CD4-positive, alpha-beta T cell treated with Interleukin-15 for 4 hours (primary cell): ENCODE measurements at regions not wholly inside any gene's neighbourhood (a gene's known extent, or its start where the extent isn't known, plus 50 kb on each side); places are given as distances from the start of the nearest gene placed in this dataset.

Experiments
- DNase-seq: peaks from one replicate; pipeline ENCODE4 v3.0.0-alpha.2; 2020; ENCODE audit warnings: low spot score

GRCh38 chr2:29974086-29974485 lies 52.7 kb upstream of the ALK start:
- DNase-seq: no peak

- DNase-seq: no peak
Observed at GRCh38 chr2:29977284-29977683, 55.9 kb upstream of the ALK start.

- no peak for DNase-seq
Observed at GRCh38 chr2:29981402-29981801, 60.0 kb upstream of the ALK start.

GRCh38 chr2:29983308-29983707 lies 61.9 kb upstream of the ALK start:
- DNase-seq: no peak

GRCh38 chr2:29987146-29987545 lies 65.8 kb upstream of the ALK start:
- no peak for DNase-seq

- no peak for DNase-seq
Observed at GRCh38 chr2:29990129-29990528, 68.7 kb upstream of the ALK start.

GRCh38 chr2:29991086-29991485 lies 69.7 kb upstream of the ALK start:
- DNase-seq: no peak

GRCh38 chr2:29995241-29995640 lies 73.9 kb upstream of the ALK start:
- DNase-seq: no peak

GRCh38 chr2:30003128-30003527 lies 81.7 kb upstream of the ALK start:
- no peak for DNase-seq

GRCh38 chr2:30022444-30023071 lies 101.2 kb upstream of the ALK start:
- no peak for DNase-seq

- no peak for DNase-seq
Observed at GRCh38 chr2:30024281-30024680, 102.9 kb upstream of the ALK start.

GRCh38 chr2:30026091-30027055 lies 105.0 kb upstream of the ALK start:
- no peak for DNase-seq

GRCh38 chr2:30029804-30030203 lies 108.4 kb upstream of the ALK start:
- DNase-seq: no peak

GRCh38 chr2:30030361-30030760 lies 109.0 kb upstream of the ALK start:
- DNase-seq: no peak

- DNase-seq: no peak
Observed at GRCh38 chr2:30031184-30031583, 109.8 kb upstream of the ALK start.

GRCh38 chr2:30034052-30034775 lies 112.6 kb upstream of the YPEL5 start:
- no peak for DNase-seq

GRCh38 chr2:30037016-30037415 lies 109.8 kb upstream of the YPEL5 start:
- DNase-seq: no peak

GRCh38 chr2:30038419-30038818 lies 108.4 kb upstream of the YPEL5 start:
- no peak for DNase-seq

- DNase-seq: no peak
Observed at GRCh38 chr2:30039101-30039500, 107.7 kb upstream of the YPEL5 start.

GRCh38 chr2:30040147-30040546 lies 106.7 kb upstream of the YPEL5 start:
- no peak for DNase-seq

GRCh38 chr2:30041884-30042283 lies 104.9 kb upstream of the YPEL5 start:
- no peak for DNase-seq

- no peak for DNase-seq
Observed at GRCh38 chr2:30046396-30046795, 100.4 kb upstream of the YPEL5 start.

- no peak for DNase-seq
Observed at GRCh38 chr2:30046979-30047378, 99.8 kb upstream of the YPEL5 start.
